ENCODE measurements at regions not wholly inside any gene's neighbourhood (a gene's known extent, or its start where the extent isn't known, plus 50 kb on each side); places are given as distances from the start of the nearest gene placed in this dataset.

DNA sequence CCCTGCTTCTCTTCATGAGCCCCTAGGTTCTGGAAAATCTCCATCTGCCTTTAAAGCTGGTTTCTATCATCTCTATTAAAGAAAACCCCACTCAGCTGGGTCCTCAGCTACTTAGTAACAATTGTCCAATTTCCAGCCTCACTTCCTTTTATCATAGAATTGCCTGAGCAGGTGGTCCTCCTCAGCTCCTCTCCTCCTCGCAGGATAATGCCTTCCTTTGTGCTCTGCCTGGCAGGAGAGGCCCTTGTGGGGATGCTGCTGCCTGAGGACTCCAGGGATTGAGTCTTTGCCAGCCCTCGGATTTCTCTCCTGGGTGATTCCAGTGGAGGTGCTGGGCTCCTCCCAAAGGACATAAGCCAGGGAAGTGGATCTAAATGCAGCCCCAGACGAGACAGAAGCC is 448.3 kb downstream of the INSC start:
- TF ChIP-seq, protein P1, sequence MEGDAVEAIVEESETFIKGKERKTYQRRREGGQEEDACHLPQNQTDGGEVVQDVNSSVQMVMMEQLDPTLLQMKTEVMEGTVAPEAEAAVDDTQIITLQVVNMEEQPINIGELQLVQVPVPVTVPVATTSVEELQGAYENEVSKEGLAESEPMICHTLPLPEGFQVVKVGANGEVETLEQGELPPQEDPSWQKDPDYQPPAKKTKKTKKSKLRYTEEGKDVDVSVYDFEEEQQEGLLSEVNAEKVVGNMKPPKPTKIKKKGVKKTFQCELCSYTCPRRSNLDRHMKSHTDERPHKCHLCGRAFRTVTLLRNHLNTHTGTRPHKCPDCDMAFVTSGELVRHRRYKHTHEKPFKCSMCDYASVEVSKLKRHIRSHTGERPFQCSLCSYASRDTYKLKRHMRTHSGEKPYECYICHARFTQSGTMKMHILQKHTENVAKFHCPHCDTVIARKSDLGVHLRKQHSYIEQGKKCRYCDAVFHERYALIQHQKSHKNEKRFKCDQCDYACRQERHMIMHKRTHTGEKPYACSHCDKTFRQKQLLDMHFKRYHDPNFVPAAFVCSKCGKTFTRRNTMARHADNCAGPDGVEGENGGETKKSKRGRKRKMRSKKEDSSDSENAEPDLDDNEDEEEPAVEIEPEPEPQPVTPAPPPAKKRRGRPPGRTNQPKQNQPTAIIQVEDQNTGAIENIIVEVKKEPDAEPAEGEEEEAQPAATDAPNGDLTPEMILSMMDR (conservative IDR thresholded peaks at IDR 0.05), result no peak
- Mint-ChIP-seq H3K36me3 (no peaks in the 10 kb centered on the region), H3K27me3 (peaks cover 21% of the 10 kb centered on the region), H3K4me1 (ENCODE audit: unreplicated experiment) (no peaks in the 10 kb centered on the region), H3K4me3 (no peak overlapping the region), H3K9me3 (peaks cover 6% of the 10 kb centered on the region), H3K27ac (no peak overlapping the region)
- DNase-seq (ENCODE audit: extremely low spot score, unreplicated experiment), result no peak

GRCh38 chr11:15565880-15566279 is 451.2 kb downstream of the INSC start:
- Mint-ChIP-seq H3K27me3 (peaks cover 11% of the 10 kb centered on the region), H3K4me3 (no peak overlapping the region), H3K4me1 (ENCODE audit: unreplicated experiment) (peaks cover 9% of the 10 kb centered on the region), H3K9me3 (peaks cover 6% of the 10 kb centered on the region), H3K27ac (no peak overlapping the region), H3K36me3 (no peaks in the 10 kb centered on the region)
- TF ChIP-seq, protein P1 (conservative IDR thresholded peaks at IDR 0.05), result no peak
- DNase-seq (ENCODE audit: extremely low spot score, unreplicated experiment), result no peak

DNA sequence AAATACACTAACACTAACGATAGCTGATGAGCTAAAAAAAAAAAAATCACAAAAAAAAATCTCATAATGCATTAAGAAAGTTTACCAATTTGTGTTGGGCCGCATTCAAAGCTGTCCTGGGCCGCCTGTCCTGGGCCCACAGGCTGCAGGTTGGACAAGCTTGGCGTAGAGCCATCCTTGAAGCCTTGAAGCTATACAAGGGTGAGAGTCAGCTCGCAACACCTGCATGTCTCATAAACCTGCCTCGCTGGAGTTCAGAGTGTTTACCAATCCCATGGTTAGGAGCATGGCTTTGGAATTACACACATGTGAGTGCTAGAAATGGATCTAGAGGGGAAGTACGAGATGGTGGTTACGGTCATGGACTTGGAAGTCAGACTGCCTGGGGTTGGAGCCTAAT is 453.7 kb downstream of the INSC start:
- Mint-ChIP-seq H3K9me3 (peaks cover 6% of the 10 kb centered on the region), H3K27ac (no peak overlapping the region), H3K4me3 (no peak overlapping the region), H3K27me3 (peaks cover 19% of the 10 kb centered on the region), H3K4me1 (ENCODE audit: unreplicated experiment) (peaks cover 9% of the 10 kb centered on the region), H3K36me3 (no peaks in the 10 kb centered on the region)
- no peak for DNase-seq (ENCODE audit: extremely low spot score, unreplicated experiment)
- TF ChIP-seq, protein P1 (conservative IDR thresholded peaks at IDR 0.05), result no peak

GRCh38 chr11:15569305-15570025 is 454.7 kb downstream of the INSC start:
- peaks cover 13% of the 10 kb centered on the region for H3K27me3 Mint-ChIP-seq
- TF ChIP-seq, protein P1 (conservative IDR thresholded peaks at IDR 0.05), result no peak
- no peak overlapping the region for H3K4me3 Mint-ChIP-seq
- no peak overlapping the region for H3K27ac Mint-ChIP-seq
- H3K36me3 Mint-ChIP-seq, result no peaks in the 10 kb centered on the region
- DNase-seq (ENCODE audit: extremely low spot score, unreplicated experiment), result no peak
- H3K4me1 Mint-ChIP-seq (ENCODE audit: unreplicated experiment), result peaks cover 9% of the 10 kb centered on the region
- H3K9me3 Mint-ChIP-seq, result no peaks in the 10 kb centered on the region

DNA sequence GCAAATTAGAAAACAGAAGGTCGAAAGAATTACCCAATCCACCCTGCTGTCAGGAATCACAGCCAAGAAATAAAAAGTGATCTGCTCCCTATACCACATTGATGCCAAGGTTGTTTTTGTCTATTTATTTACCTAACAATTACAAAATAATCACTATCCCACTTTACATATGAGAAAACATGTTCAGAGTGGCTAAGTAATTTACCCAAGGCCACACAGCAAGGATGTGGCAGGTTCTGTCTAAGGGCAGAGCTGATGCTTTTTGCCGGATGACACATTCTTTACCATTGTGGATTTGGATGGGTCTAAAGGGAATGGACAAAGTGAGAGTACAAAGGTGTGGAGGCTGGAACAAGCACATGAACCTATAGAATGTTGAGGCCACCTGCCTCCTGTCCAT is 460.7 kb downstream of the INSC start:
- no peak overlapping the region for H3K4me3 Mint-ChIP-seq
- no peak overlapping the region for H3K27ac Mint-ChIP-seq
- TF ChIP-seq, protein P1 (conservative IDR thresholded peaks at IDR 0.05), result no peak
- H3K9me3 Mint-ChIP-seq, result no peaks in the 10 kb centered on the region
- H3K36me3 Mint-ChIP-seq, result no peaks in the 10 kb centered on the region
- no peaks in the 10 kb centered on the region for H3K4me1 Mint-ChIP-seq (ENCODE audit: unreplicated experiment)
- H3K27me3 Mint-ChIP-seq, result peaks cover 16% of the 10 kb centered on the region
- DNase-seq (ENCODE audit: extremely low spot score, unreplicated experiment), result no peak

All from type B pancreatic cell (in vitro differentiated cells).